ENCODE measurements at regions not wholly inside any gene's neighbourhood (a gene's known extent, or its start where the extent isn't known, plus 50 kb on each side); places are given as distances from the start of the nearest gene placed in this dataset.

DNA sequence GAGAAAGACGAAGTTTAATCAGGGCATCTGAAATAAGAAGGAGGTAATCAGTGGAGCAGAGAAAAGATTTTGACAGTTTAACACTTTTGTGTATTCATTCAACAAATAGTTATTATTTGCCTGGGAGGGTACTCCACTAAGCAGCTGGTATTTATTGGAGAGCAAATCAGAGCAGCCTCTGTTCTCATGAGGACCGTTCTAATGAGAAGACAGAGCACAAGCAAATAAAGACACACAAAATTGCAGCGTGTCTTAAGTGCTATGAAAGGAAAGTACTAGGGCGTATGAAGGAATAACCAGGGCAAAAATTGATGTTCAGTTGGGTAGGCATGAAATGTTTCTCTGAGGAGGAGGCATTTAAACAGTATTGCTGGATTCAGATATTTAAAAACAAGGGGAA, 302.9 kb upstream of the RARB start:
- in situ Hi-C loops (cut with HindIII; ENCODE audit: low sequenced_read_pairs), result no loop called here

- in situ Hi-C loops (cut with HindIII; ENCODE audit: low sequenced_read_pairs), result no loop called here
Observed at GRCh38 chr3:25128735-25129134, 299.3 kb upstream of the RARB start.

- in situ Hi-C loops (cut with HindIII; ENCODE audit: low sequenced_read_pairs), result no loop called here
Observed at GRCh38 chr3:25130724-25131520, 297.1 kb upstream of the RARB start.

DNA sequence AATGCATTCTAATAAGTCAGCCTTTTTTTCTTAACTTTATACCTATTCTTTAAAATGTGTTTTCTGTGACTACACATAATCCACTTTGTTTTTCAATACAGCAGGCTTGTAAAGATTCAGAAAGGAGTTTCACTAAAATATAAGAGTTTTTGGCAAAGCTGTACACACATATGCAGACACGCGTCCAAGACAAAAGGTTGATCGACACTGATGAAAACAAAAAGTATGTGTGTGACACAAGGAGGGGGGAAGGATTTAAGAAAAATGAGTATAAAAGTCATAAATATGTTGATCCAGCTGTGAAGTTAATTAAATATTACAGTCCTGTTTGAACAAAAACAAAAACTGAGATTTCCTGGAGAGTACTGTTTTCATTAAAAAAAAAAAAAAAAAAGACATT, 294.5 kb upstream of the RARB start:
- in situ Hi-C loops (cut with HindIII; ENCODE audit: low sequenced_read_pairs), result no loop called here

- in situ Hi-C loops (cut with HindIII; ENCODE audit: low sequenced_read_pairs), result no loop called here
Observed at GRCh38 chr3:25137606-25138005, 290.5 kb upstream of the RARB start.

DNA sequence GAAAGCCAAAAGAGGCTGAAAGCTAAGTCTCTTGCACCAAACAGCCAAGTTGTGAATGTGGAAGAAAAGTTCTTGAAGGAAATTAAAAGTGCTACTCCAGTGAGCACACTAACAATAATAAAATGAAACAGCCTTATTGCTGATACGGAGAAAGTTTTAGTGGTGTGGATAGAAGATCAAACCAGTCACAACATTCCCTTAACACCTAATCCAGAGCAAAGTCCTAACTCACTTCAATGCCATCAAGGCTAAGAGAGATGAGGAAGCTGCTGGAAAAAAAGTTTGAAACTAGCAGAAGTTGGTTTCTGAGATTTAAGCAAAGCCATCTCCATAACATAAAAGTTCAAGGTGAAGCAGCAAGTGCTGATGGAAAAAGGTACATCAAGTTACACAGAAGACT, 288.8 kb upstream of the RARB start:
- in situ Hi-C loops (cut with HindIII; ENCODE audit: low sequenced_read_pairs), result no loop called here

DNA sequence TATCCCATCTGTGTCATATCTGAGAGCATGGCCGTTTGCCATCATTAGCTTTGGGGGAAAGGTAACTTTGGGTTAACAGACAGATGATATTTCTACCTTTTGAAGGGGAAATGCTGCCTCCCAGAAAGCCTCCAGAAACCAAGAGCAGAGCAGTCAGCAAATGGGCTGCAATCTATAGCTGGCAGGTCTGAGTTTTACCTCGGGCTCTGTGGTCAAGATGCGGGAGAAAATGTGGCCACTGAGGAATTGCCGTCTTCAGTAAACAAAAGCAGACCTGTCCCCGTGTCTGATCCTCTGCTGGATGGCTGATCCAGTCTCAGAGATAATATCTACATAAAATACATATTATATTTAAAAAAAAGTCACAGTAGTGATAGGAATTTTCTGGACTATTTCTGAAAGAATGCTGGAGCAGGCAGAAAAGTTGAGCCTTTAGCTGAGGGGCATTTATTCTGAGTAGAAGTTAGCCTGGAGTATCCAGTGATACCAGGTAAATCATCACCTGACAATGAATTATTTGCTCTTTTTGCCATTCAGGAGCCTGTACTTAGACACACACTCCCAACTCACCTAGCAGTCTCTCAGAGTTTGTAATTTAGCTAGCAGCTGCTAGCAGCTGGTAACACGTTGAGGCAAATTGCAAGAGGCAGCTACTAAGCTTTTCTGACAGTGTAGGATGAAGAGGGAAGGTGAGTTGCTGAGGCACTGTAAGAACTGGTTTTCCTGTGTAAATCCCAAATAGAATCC, 285.3 kb upstream of the RARB start:
- in situ Hi-C loops (cut with HindIII; ENCODE audit: low sequenced_read_pairs), result no loop called here

DNA sequence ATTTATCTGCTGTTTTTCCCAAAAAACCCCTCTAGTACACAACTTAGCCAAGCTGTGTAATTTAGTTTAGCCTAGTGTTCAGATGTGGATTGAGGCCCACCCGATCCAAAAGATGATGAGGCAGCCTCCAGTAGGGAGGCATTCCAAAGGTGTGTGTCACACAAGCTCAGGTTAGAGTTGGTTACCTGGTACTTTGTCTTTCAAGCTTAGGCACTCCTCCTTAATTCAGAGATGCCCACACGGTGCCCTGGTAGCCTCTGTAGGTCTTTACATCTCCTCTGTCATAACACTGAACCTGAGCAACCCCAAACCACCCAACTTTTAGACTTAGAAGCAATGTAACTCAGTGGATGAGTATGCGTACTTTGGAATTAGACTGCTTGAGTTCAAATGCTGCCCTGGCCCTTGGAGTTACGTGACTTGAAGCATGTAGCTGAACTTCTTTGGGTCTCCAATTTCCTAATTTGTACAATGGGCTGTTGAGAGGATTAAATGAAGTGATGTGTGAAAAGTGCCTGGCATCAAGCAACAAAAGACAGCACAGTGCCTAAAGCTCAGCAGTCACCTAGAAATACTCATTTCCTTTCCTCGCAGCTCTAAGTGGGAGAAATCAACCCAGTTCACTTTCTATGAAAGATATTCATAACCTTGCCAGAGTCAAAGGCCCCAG, 284.6 kb upstream of the RARB start:
- in situ Hi-C loops (cut with HindIII; ENCODE audit: low sequenced_read_pairs), result no loop called here

DNA sequence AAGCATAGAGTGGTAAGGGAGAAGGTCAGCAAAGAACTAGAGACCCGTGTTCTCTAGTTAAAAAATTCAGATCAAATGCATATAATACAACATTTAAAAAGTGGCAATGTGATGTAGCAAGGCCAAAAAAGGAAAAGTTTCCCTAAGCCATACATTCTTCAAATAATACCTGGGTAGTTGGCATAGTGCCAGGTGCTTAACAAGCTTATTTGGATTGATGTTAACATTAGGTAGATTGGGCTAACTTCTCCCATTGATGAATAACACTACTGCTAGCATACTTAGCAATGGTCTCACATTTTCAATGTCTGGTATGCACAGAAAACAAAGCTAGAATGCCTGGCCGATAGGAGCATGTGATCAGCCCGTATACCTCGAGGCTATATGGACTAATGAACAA, 283.6 kb upstream of the RARB start:
- in situ Hi-C loops (cut with HindIII; ENCODE audit: low sequenced_read_pairs), result no loop called here

DNA sequence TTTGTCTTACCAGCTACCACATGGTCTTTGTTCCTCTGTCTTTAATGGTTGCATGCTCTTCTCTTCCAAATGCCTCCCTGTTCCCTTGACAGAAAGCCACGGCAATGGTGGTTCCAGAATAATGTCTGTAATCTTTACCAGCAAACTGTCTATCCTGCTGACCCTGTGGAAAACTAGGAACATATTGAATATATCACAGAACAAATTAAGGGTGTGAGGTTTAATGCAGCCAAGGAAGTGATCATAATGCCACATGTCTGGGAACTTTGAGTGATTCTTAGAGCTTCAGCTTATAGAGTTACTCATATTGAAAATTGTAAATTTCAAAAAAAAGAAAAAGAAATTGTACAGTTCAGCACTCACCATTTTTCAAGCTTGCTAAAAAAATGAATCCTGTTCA, 282.9 kb upstream of the RARB start:
- in situ Hi-C loops (cut with HindIII; ENCODE audit: low sequenced_read_pairs), result no loop called here

GRCh38 chr3:25150199-25150598, 277.9 kb upstream of the RARB start:
- in situ Hi-C loops (cut with HindIII; ENCODE audit: low sequenced_read_pairs), result no loop called here

DNA sequence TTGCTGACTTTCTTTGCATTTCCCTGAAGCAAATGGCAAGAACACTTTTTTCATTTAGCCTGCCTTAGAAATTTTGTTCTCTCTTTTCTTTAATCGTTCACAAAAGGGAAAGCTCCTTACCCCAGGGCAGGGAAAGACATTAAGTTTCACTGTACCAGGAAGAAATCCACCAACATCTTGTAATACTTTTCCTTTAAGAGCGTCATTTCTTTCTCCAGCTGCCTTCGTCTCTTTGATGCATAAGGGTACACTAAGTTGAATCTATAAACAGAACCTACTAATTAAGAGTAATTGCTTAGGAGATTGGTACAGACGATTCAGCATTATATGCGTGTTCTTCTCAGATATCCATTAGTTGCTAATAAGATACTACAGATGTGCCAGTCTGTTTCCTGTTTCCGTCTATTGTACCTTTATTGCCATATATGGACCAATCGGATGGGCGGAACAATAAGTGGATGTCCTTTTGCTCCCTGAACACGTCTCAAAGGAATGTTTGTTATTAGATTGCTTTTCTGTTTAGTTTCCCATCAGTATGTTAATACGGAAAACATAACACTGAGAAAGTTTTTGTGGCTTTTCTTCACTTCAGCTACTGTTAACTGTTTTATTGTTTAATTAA, 276.7 kb upstream of the RARB start:
- in situ Hi-C loops (cut with HindIII; ENCODE audit: low sequenced_read_pairs), result no loop called here

GRCh38 chr3:25151903-25152295, 276.2 kb upstream of the RARB start:
- in situ Hi-C loops (cut with HindIII; ENCODE audit: low sequenced_read_pairs), result no loop called here

GRCh38 chr3:25153136-25153535, 274.9 kb upstream of the RARB start:
- in situ Hi-C loops (cut with HindIII; ENCODE audit: low sequenced_read_pairs), result no loop called here

- in situ Hi-C loops (cut with HindIII; ENCODE audit: low sequenced_read_pairs), result no loop called here
Observed at GRCh38 chr3:25153561-25153960, 274.5 kb upstream of the RARB start.

DNA sequence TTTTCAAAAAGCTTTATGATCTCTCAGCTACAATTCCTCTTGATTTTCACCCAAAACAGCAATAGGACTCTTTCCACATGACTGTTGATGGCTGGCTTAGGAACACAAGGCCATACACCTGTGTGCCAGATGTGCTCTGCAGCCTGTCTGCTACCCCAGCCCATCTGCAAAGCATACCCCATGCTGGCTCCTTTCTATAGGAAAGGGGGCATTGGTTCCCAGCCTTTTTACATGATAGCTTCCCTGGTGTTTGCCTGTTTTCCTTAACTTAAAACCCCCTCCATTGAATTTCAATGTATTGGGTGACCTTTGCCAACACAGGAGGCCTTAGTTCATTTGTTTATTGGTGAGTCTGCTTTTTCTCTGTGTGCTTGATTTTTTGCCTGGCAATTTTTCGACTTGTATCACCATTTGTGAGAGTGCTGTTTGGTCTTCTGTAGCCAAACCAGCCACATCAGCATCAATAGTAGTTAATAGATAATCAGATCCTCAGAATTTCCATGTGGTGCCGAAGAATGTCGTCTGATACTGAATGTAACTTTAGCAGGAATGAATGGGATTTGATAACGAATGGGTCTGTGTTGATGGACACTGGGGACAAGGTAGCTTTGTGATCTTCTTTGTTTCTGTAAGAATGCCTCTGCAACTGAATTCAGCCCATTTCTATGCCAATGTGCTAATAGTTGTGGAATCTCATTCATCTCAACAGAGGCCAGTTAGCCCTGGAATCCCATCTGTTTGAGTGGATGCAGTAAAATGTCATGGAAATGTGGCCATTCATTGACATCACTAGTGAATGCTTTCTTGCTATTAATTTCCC, 272.2 kb upstream of the RARB start:
- in situ Hi-C loops (cut with HindIII; ENCODE audit: low sequenced_read_pairs), result no loop called here

GRCh38 chr3:25156626-25157025, 271.4 kb upstream of the RARB start:
- in situ Hi-C loops (cut with HindIII; ENCODE audit: low sequenced_read_pairs), result no loop called here

DNA sequence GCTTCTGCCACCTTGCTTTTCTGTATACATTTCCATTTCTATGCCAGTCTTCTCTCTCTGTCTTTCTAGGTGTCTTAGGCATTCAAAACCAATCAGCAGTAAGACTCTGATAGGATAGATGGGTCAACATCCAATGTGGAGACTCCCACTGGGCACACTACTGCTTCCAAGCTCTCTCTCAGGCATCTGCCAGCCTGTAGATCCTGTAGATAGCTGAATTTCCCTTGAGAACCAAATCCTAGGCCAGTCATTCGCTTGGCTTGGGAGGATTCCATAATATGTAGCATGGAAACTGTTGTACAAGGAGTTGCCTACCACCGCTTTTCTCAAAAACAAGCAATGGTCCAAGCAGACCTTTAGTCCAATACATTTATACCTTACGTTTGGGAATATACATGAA, 262.8 kb upstream of the RARB start:
- in situ Hi-C loops (cut with HindIII; ENCODE audit: low sequenced_read_pairs), result no loop called here

- in situ Hi-C loops (cut with HindIII; ENCODE audit: low sequenced_read_pairs), result no loop called here
Observed at GRCh38 chr3:25166016-25166415, 262.0 kb upstream of the RARB start.

DNA sequence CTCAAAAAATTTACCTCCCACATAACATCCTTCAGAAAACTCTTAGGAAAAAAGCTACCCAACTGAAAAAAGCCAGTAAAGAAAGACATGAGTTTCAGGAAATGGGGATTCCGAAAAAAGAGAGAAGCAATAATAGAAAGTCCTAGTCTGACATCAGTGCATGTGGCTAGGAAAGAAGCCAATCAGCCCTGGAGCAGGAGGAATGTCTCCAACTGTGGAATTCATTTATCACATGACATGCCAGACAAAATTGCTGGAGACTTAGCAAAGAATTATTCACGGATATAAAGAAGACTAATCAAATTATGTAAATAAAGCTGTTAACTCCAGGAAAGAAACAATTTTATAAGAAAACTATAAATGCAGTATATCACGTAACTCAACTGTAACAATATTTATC, 258.9 kb upstream of the RARB start:
- in situ Hi-C loops (cut with HindIII; ENCODE audit: low sequenced_read_pairs), result no loop called here

DNA sequence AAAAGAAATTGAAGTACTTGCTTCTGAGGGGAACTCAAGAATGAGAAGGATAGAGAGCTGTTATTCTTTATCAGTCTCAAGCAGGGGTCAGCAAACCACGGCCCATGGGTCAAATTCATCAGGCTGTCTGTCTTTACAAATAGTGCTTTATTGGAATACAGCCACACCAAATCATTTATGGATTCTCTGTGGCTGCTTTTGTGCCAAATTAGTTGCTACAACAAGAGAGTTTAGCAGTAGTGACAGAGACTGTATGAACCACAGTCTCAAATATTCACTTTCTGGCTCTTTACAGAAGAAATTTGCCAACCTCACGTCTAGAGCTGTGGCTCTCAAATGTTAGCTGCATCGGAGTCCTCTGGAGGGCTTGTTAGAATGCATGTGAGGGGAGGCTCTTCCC, 258.0 kb upstream of the RARB start:
- in situ Hi-C loops (cut with HindIII; ENCODE audit: low sequenced_read_pairs), result no loop called here

Measured in endothelial cell of hepatic sinusoid (primary cell).